ENCODE measurements at regions not wholly inside any gene's neighbourhood (a gene's known extent, or its start where the extent isn't known, plus 50 kb on each side); places are given as distances from the start of the nearest gene placed in this dataset.
"Not testable (repeated sequence)": the region's sequence is repeated elsewhere in the genome, so short reads cannot be mapped to it uniquely, and the experiment has no call there.

GRCh38 chr14:89470401-89470800 is 53.4 kb upstream of the FOXN3 start:
- DNase-seq (no peak), ATAC-seq (no peak)
- Histone ChIP-seq H3K36me3 (no peaks in the 10 kb centered on the region), H3K4me1 (peaks cover 0 to 6% (median 5%) of the 10 kb centered on the region in 4 donors), H3K9me3 (no peaks in the 10 kb centered on the region), H3K27me3 (no peaks in the 10 kb centered on the region), H3K4me3 (no peak overlapping the region), H3K27ac (no peak overlapping the region)
- intact Hi-C loops (cut with DNase I), result no loop called here
- WGBS (ENCODE audit: insufficient coverage, low coverage, low lambda C conversion rate, missing lambda C conversion rate), result 100% methylated on average over 4 of the region's 6 CpGs
- TF ChIP-seq, protein P1, sequence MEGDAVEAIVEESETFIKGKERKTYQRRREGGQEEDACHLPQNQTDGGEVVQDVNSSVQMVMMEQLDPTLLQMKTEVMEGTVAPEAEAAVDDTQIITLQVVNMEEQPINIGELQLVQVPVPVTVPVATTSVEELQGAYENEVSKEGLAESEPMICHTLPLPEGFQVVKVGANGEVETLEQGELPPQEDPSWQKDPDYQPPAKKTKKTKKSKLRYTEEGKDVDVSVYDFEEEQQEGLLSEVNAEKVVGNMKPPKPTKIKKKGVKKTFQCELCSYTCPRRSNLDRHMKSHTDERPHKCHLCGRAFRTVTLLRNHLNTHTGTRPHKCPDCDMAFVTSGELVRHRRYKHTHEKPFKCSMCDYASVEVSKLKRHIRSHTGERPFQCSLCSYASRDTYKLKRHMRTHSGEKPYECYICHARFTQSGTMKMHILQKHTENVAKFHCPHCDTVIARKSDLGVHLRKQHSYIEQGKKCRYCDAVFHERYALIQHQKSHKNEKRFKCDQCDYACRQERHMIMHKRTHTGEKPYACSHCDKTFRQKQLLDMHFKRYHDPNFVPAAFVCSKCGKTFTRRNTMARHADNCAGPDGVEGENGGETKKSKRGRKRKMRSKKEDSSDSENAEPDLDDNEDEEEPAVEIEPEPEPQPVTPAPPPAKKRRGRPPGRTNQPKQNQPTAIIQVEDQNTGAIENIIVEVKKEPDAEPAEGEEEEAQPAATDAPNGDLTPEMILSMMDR (IDR thresholded peaks at IDR 0.05), result no peak
- TF ChIP-seq POLR2A (IDR thresholded peaks at IDR 0.05), result no peak

DNA sequence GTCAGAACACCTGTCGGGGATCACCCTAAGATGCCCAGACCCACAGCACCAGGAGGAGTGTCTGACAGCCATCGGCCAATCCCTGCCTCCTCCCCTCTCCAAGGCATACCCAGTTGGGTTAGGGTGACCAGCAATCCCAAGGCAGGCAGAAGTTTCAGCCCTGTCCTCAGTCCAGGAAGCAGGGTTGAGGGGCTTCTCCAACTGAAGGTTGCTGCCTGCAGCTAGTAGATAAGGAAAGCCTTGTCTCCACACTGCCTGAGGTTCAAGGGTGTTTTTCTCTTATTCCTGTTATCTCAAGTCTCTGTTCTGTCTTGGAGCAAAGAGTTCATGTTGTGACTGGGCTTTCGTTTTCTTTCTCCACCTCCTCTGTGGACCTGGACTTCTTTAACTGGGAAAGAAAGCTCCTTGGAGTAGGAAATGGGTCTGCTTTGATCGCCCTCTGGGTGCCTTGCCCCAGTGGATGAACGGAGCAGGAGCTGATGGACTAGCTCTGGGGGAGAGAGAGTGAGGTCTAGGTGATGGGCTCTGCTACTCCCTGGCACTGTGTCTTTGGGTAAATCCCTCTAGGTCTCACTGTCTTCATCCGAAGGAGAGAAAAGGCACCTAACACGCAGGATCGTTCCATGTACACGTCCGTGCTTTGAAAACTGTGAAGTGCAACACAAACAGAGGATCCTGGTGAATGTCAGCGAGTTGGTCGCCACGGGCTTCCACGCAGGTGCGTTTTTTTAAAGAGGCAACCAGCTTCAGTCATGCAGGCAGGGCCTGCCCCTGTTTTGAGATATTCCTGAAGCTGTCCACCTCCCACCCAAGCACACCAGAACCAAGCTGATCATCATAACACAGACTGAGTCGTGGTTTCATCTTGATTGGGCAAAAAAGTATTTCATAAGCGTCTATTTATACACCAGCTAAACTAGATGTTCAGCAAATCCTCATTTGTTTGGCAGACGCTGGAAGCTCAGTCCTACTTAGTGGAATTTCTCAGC is 52.5 kb upstream of the FOXN3 start:
- H3K4me1 ChIP-seq, result peaks cover 0 to 6% (median 4%) of the 10 kb centered on the region in 4 donors
- H3K27me3 ChIP-seq, result no peaks in the 10 kb centered on the region
- no peak overlapping the region for H3K4me3 ChIP-seq
- intact Hi-C loops (cut with DNase I), result no loop called here
- H3K9me3 ChIP-seq, result no peaks in the 10 kb centered on the region
- H3K36me3 ChIP-seq, result no peaks in the 10 kb centered on the region
- no peak overlapping the region for H3K27ac ChIP-seq
- DNase-seq, result no peak
- TF ChIP-seq, protein P1 (IDR thresholded peaks at IDR 0.05), result no peak
- TF ChIP-seq POLR2A (IDR thresholded peaks at IDR 0.05), result no peak
- WGBS (ENCODE audit: insufficient coverage, low coverage, low lambda C conversion rate, missing lambda C conversion rate), result 66% methylated on average over 10 of the region's 18 CpGs
- peak in 1 of 4 donors; percentile 22 for ATAC-seq

- H3K27ac ChIP-seq, result no peak overlapping the region
- intact Hi-C loops (cut with DNase I), result no loop called here
- peaks cover 0 to 6% (median 0%) of the 10 kb centered on the region in 4 donors for H3K4me1 ChIP-seq
- no peak for ATAC-seq
- no peaks in the 10 kb centered on the region for H3K9me3 ChIP-seq
- H3K4me3 ChIP-seq, result no peak overlapping the region
- WGBS (ENCODE audit: insufficient coverage, low coverage, low lambda C conversion rate, missing lambda C conversion rate), result 93% methylated on average over 6 of the region's 6 CpGs
- TF ChIP-seq POLR2A (IDR thresholded peaks at IDR 0.05), result no peak
- TF ChIP-seq, protein P1 (IDR thresholded peaks at IDR 0.05), result no peak
- H3K27me3 ChIP-seq, result no peaks in the 10 kb centered on the region
- H3K36me3 ChIP-seq, result no peaks in the 10 kb centered on the region
- DNase-seq, result no peak
These were observed 51.5 kb upstream of the FOXN3 start for GRCh38 chr14:89468566-89468965.

- H3K27ac ChIP-seq; H3K4me3 ChIP-seq; H3K4me1 ChIP-seq; H3K36me3 ChIP-seq; H3K27me3 ChIP-seq; intact Hi-C loops (cut with DNase I); H3K9me3 ChIP-seq; DNase-seq; ATAC-seq: not testable (repeated sequence)
- 91% methylated on average over 6 of the region's 6 CpGs for WGBS (ENCODE audit: insufficient coverage, low coverage, low lambda C conversion rate, missing lambda C conversion rate)
These were observed 51.0 kb upstream of the FOXN3 start for GRCh38 chr14:89468030-89468429.

GRCh38 chr14:89466944-89467343 is 49.9 kb upstream of the FOXN3 start:
- intact Hi-C loops (cut with DNase I), result no loop called here
- DNase-seq (no peak), ATAC-seq (no peak)
- Histone ChIP-seq H3K9me3 (no peaks in the 10 kb centered on the region), H3K27me3 (no peaks in the 10 kb centered on the region), H3K4me3 (no peak overlapping the region), H3K27ac (no peak overlapping the region), H3K36me3 (no peaks in the 10 kb centered on the region), H3K4me1 (peaks cover 0 to 6% (median 0%) of the 10 kb centered on the region in 4 donors)
- 75% methylated on average over 9 of the region's 14 CpGs for WGBS (ENCODE audit: insufficient coverage, low coverage, low lambda C conversion rate, missing lambda C conversion rate)
- TF ChIP-seq, protein P1 (IDR thresholded peaks at IDR 0.05), result no peak
- no peak for TF ChIP-seq POLR2A (IDR thresholded peaks at IDR 0.05)

All from right lobe of liver (tissue), 6 donors.